Epithelial cell of prostate (primary cell): ENCODE measurements at regions not wholly inside any gene's neighbourhood (a gene's known extent, or its start where the extent isn't known, plus 50 kb on each side); places are given as distances from the start of the nearest gene placed in this dataset.

Experiments
- DNase-seq: peaks from one replicate; pipeline ENCODE4 v3.0.0-alpha.2; 2011; ENCODE audit warnings: low read depth, low spot score
- H3K27ac ChIP-seq: fragments of 450-650 bp; 2 replicates; pipeline ENCODE4 v1.5.1; 2017; ENCODE audit warnings: mild to moderate bottlenecking

GRCh38 chr11:122333467-122333866 lies 217.5 kb upstream of the BLID start:
- no peak for DNase-seq

GRCh38 chr11:122331079-122331478 lies 215.1 kb upstream of the BLID start:
- DNase-seq = no peak
- no peak overlapping the region for H3K27ac ChIP-seq

More at GRCh38 chr11:122333467-122333866, 217.5 kb upstream of the BLID start:
- no peak overlapping the region for H3K27ac ChIP-seq

- no peak for DNase-seq
- no peak overlapping the region for H3K27ac ChIP-seq
Measured at GRCh38 chr11:122330279-122330965, 214.4 kb upstream of the BLID start.

GRCh38 chr11:122327528-122327927 lies 211.5 kb upstream of the BLID start:
- DNase-seq = no peak
- H3K27ac ChIP-seq = no peak overlapping the region

GRCh38 chr11:122323754-122324421 lies 207.9 kb upstream of the BLID start:
- DNase-seq = no peak
- no peak overlapping the region for H3K27ac ChIP-seq

GRCh38 chr11:122322329-122322728 lies 206.3 kb upstream of the BLID start:
- DNase-seq = no peak
- H3K27ac ChIP-seq = no peak overlapping the region

GRCh38 chr11:122320671-122321070 lies 204.7 kb upstream of the BLID start:
- DNase-seq = no peak
- H3K27ac ChIP-seq = no peak overlapping the region

GRCh38 chr11:122319691-122320620 lies 203.9 kb upstream of the BLID start:
- no peak overlapping the region for H3K27ac ChIP-seq
- DNase-seq = no peak

GRCh38 chr11:122319085-122319484 lies 203.1 kb upstream of the BLID start:
- H3K27ac ChIP-seq = no peak overlapping the region
- no peak for DNase-seq

- no peak for DNase-seq
Measured at GRCh38 chr11:122317305-122317704, 201.3 kb upstream of the BLID start.

GRCh38 chr11:122313581-122313980 lies 197.6 kb upstream of the BLID start:
- H3K27ac ChIP-seq = no peak overlapping the region
- DNase-seq = no peak

More at GRCh38 chr11:122317305-122317704, 201.3 kb upstream of the BLID start:
- no peak overlapping the region for H3K27ac ChIP-seq

- no peak overlapping the region for H3K27ac ChIP-seq
- DNase-seq = no peak
Measured at GRCh38 chr11:122311216-122311755, 195.3 kb upstream of the BLID start.

- H3K27ac ChIP-seq = no peak overlapping the region
- no peak for DNase-seq
Measured at GRCh38 chr11:122310766-122311165, 194.8 kb upstream of the BLID start.

- H3K27ac ChIP-seq = no peak overlapping the region
Measured at GRCh38 chr11:122309262-122309925, 193.4 kb upstream of the BLID start.

GRCh38 chr11:122308226-122308625 lies 192.2 kb upstream of the BLID start:
- no peak overlapping the region for H3K27ac ChIP-seq
- DNase-seq = no peak

More at GRCh38 chr11:122309262-122309925, 193.4 kb upstream of the BLID start:
- no peak for DNase-seq

GRCh38 chr11:122307476-122308035 lies 191.5 kb upstream of the BLID start:
- H3K27ac ChIP-seq = no peak overlapping the region
- DNase-seq = no peak

GRCh38 chr11:122306831-122307391 lies 190.9 kb upstream of the BLID start:
- no peak for DNase-seq
- no peak overlapping the region for H3K27ac ChIP-seq

GRCh38 chr11:122305426-122306320 lies 189.7 kb upstream of the BLID start:
- DNase-seq = no peak
- no peak overlapping the region for H3K27ac ChIP-seq
